Suprapubic skin (tissue), 3 donors: ENCODE measurements at regions not wholly inside any gene's neighbourhood (a gene's known extent, or its start where the extent isn't known, plus 50 kb on each side); places are given as distances from the start of the nearest gene placed in this dataset.

Experiments
- EP300 ChIP-seq: sonication (generic); formaldehyde crosslinking; IDR thresholded peaks from one replicate; pipeline ENCODE4 v1.6.1; 2017; ENCODE audit warnings: antibody characterized with exemption
- TF ChIP-seq, protein P1 (sequence below), 2 donors: fragments of 200-600 bp in 1 of 2; fragments of 450-650 bp in 1 of 2; sonication (generic) in 1 of 2; IDR thresholded peaks; one replicate each; pipeline ENCODE4 v1.5.1; 2016 to 2019; ENCODE audit warnings: antibody characterized with exemption in 2 of 2, mild to moderate bottlenecking in 1 of 2, moderate library complexity in 1 of 2

DNA sequence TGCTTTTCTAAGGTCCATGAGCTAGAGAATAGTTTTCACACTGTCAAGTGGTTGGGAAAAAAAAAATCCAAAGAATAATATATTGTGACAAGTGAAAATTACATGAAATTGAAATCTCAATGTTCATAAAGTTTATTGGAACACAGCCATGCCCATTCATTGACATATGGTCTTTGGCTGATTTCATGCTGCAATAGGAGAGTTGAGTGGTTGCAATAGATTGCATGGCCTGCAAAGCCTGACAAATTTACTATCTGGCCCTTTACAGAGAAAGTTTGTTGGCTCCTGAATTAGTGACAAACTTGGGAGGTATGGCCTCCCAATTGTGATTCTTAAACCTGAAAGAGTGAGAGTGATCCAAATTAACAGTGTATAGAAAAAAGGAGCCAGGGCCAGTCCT lies 115.5 kb upstream of the FAM9C start:
- no peak for TF ChIP-seq EP300
- TF ChIP-seq, protein P1, sequence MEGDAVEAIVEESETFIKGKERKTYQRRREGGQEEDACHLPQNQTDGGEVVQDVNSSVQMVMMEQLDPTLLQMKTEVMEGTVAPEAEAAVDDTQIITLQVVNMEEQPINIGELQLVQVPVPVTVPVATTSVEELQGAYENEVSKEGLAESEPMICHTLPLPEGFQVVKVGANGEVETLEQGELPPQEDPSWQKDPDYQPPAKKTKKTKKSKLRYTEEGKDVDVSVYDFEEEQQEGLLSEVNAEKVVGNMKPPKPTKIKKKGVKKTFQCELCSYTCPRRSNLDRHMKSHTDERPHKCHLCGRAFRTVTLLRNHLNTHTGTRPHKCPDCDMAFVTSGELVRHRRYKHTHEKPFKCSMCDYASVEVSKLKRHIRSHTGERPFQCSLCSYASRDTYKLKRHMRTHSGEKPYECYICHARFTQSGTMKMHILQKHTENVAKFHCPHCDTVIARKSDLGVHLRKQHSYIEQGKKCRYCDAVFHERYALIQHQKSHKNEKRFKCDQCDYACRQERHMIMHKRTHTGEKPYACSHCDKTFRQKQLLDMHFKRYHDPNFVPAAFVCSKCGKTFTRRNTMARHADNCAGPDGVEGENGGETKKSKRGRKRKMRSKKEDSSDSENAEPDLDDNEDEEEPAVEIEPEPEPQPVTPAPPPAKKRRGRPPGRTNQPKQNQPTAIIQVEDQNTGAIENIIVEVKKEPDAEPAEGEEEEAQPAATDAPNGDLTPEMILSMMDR (IDR thresholded peaks at IDR 0.05): no peak
